ENCODE measurements at regions not wholly inside any gene's neighbourhood (a gene's known extent, or its start where the extent isn't known, plus 50 kb on each side); places are given as distances from the start of the nearest gene placed in this dataset.
"Not testable (repeated sequence)": the region's sequence is repeated elsewhere in the genome, so short reads cannot be mapped to it uniquely, and the experiment has no call there.

GRCh38 chr6:86255973-86256372, 613.3 kb upstream of the SYNCRIP start:
- no peak for DNase-seq (ENCODE audit: low read depth)

GRCh38 chr6:86251106-86251505, 608.4 kb upstream of the SYNCRIP start:
- DNase-seq (ENCODE audit: low read depth) = no peak

GRCh38 chr6:86217906-86218305, 575.2 kb upstream of the SYNCRIP start:
- no peak for DNase-seq (ENCODE audit: low read depth)

- no peak for DNase-seq (ENCODE audit: low read depth)
These were observed 572.6 kb upstream of the SYNCRIP start for GRCh38 chr6:86215323-86215722.

- DNase-seq (ENCODE audit: low read depth) = no peak
These were observed 563.3 kb upstream of the SYNCRIP start for GRCh38 chr6:86205980-86206379.

GRCh38 chr6:86203044-86203443, 560.4 kb upstream of the SYNCRIP start:
- no peak for DNase-seq (ENCODE audit: low read depth)

GRCh38 chr6:86193821-86194220, 551.1 kb upstream of the SYNCRIP start:
- DNase-seq (ENCODE audit: low read depth) = no peak

- DNase-seq (ENCODE audit: low read depth) = no peak
These were observed 549.4 kb upstream of the SYNCRIP start for GRCh38 chr6:86192123-86192522.

GRCh38 chr6:86175149-86175548, 532.5 kb upstream of the SYNCRIP start:
- not testable (repeated sequence) for DNase-seq (ENCODE audit: low read depth)

GRCh38 chr6:86154852-86155251, 512.2 kb upstream of the SYNCRIP start:
- DNase-seq (ENCODE audit: low read depth) = no peak

- no peak for DNase-seq (ENCODE audit: low read depth)
These were observed 510.8 kb upstream of the SYNCRIP start for GRCh38 chr6:86153521-86153920.

- no peak for DNase-seq (ENCODE audit: low read depth)
These were observed 509.9 kb upstream of the SYNCRIP start for GRCh38 chr6:86152546-86152945.

- no peak for DNase-seq (ENCODE audit: low read depth)
These were observed 505.9 kb upstream of the SYNCRIP start for GRCh38 chr6:86148586-86148985.

GRCh38 chr6:86147859-86148258, 505.2 kb upstream of the SYNCRIP start:
- DNase-seq (ENCODE audit: low read depth) = no peak

GRCh38 chr6:86147311-86147710, 504.6 kb upstream of the SYNCRIP start:
- DNase-seq (ENCODE audit: low read depth) = no peak

GRCh38 chr6:86146751-86147150, 504.1 kb upstream of the SYNCRIP start:
- not testable (repeated sequence) for DNase-seq (ENCODE audit: low read depth)

GRCh38 chr6:86142326-86142725, 499.6 kb upstream of the SYNCRIP start:
- DNase-seq (ENCODE audit: low read depth) = no peak

- no peak for DNase-seq (ENCODE audit: low read depth)
These were observed 485.6 kb upstream of the SYNCRIP start for GRCh38 chr6:86128130-86128814.

GRCh38 chr6:86122086-86122485, 479.4 kb upstream of the SYNCRIP start:
- no peak for DNase-seq (ENCODE audit: low read depth)

- DNase-seq (ENCODE audit: low read depth) = no peak
These were observed 475.6 kb upstream of the SYNCRIP start for GRCh38 chr6:86118271-86118670.

- DNase-seq (ENCODE audit: low read depth) = no peak
These were observed 465.3 kb upstream of the SYNCRIP start for GRCh38 chr6:86107985-86108384.

GRCh38 chr6:86087954-86088353, 445.3 kb upstream of the SYNCRIP start:
- no peak for DNase-seq (ENCODE audit: low read depth)

GRCh38 chr6:86079938-86080337, 437.3 kb upstream of the SYNCRIP start:
- no peak for DNase-seq (ENCODE audit: low read depth)

- DNase-seq (ENCODE audit: low read depth) = no peak
These were observed 427.5 kb upstream of the SYNCRIP start for GRCh38 chr6:86070151-86070550.
